GM23248 (cell line): ENCODE measurements at regions not wholly inside any gene's neighbourhood (a gene's known extent, or its start where the extent isn't known, plus 50 kb on each side); places are given as distances from the start of the nearest gene placed in this dataset.

Experiments used
- EZH2 ChIP-seq: fragments of 200-600 bp; sonication (generic); IDR thresholded peaks from 2 replicates; pipeline ENCODE4 v1.6.1; 2018; ENCODE audit warnings: antibody characterized with exemption, mild to moderate bottlenecking; ENCODE audit not compliant: insufficient read depth, poor library complexity, severe bottlenecking
- EZH2phosphoT487 ChIP-seq: fragments of 200-600 bp; sonication (generic); IDR thresholded peaks from 2 replicates; pipeline ENCODE4 v1.6.1; 2018; ENCODE audit warnings: antibody characterized with exemption, moderate library complexity, mild to moderate bottlenecking, low read depth; ENCODE audit not compliant: insufficient read depth

DNA sequence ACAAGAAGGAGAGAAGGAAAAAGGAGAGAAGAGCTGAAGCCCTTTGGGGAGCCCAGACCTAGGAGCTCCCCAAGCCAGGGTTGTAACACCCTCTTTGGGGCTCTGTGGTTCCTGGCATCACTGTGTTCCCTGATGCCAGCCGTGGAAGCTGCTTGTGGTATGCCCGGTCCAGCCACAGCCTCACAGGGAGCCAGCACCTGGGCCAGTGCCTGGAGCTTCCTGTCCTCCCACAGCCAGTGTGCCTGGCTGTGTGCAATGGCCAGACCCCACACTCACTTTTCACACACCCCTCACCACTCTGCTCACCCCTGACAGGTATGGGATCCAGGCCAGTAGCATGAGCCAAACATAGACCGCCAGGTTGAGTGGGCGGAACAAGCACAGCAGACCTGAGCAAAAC, 834.7 kb downstream of the FLRT2 start:
- TF ChIP-seq EZH2, result no peak
- TF ChIP-seq EZH2phosphoT487, result no peak
